HG03064 (cell line): ENCODE measurements at regions not wholly inside any gene's neighbourhood (a gene's known extent, or its start where the extent isn't known, plus 50 kb on each side); places are given as distances from the start of the nearest gene placed in this dataset.

ENCODE experiments used
- ATAC-seq: cut with Tn5 transposase; IDR thresholded peaks from one replicate; pipeline ENCODE4 v1.9.1; 2021; ENCODE audit warnings: low read depth; ENCODE audit not compliant: unreplicated experiment

- no peak for ATAC-seq
Observed at GRCh38 chr2:222146488-222146887, 152.3 kb downstream of the PAX3 start.

GRCh38 chr2:222142027-222142426 lies 156.8 kb downstream of the PAX3 start:
- ATAC-seq, result no peak

- no peak for ATAC-seq
Observed at GRCh38 chr2:222136106-222136630, 162.6 kb downstream of the PAX3 start.

GRCh38 chr2:222134654-222135053 lies 164.1 kb downstream of the PAX3 start:
- no peak for ATAC-seq

- ATAC-seq, result no peak
Observed at GRCh38 chr2:222133897-222134296, 164.9 kb downstream of the PAX3 start.

- ATAC-seq, result no peak
Observed at GRCh38 chr2:222130855-222131254, 167.9 kb downstream of the PAX3 start.

- ATAC-seq, result no peak
Observed at GRCh38 chr2:222127660-222128059, 171.1 kb downstream of the PAX3 start.

GRCh38 chr2:222120933-222121332 lies 177.9 kb downstream of the PAX3 start:
- no peak for ATAC-seq

- no peak for ATAC-seq
Observed at GRCh38 chr2:222115296-222115695, 183.5 kb downstream of the PAX3 start.

- ATAC-seq, result no peak
Observed at GRCh38 chr2:222108957-222109585, 189.7 kb downstream of the PAX3 start.

GRCh38 chr2:222108497-222108896 lies 190.3 kb downstream of the PAX3 start:
- no peak for ATAC-seq

GRCh38 chr2:222105046-222105445 lies 193.8 kb downstream of the PAX3 start:
- ATAC-seq, result no peak

- no peak for ATAC-seq
Observed at GRCh38 chr2:222102575-222103349, 196.0 kb downstream of the PAX3 start.

GRCh38 chr2:222100704-222101699 lies 197.8 kb downstream of the PAX3 start:
- ATAC-seq, result no peak

GRCh38 chr2:222088561-222088960 lies 210.2 kb downstream of the PAX3 start:
- no peak for ATAC-seq

GRCh38 chr2:222087998-222088397 lies 210.8 kb downstream of the PAX3 start:
- no peak for ATAC-seq

- ATAC-seq, result no peak
Observed at GRCh38 chr2:222082201-222082600, 216.6 kb downstream of the PAX3 start.

GRCh38 chr2:222080141-222080540 lies 218.7 kb downstream of the PAX3 start:
- ATAC-seq, result no peak

- ATAC-seq, result no peak
Observed at GRCh38 chr2:222076973-222077690, 221.7 kb downstream of the PAX3 start.

- no peak for ATAC-seq
Observed at GRCh38 chr2:222074674-222075073, 224.1 kb downstream of the PAX3 start.
